ENCODE measurements at regions not wholly inside any gene's neighbourhood (a gene's known extent, or its start where the extent isn't known, plus 50 kb on each side); places are given as distances from the start of the nearest gene placed in this dataset.

GRCh38 chr9:80797831-80798688 lies 891.3 kb downstream of the TLE1 start:
- CTCF ChIA-PET: no interaction called here
- no peak overlapping the region for H3K4me3 ChIP-seq (ENCODE audit: low read depth, low read length)
- POLR2A ChIA-PET: interaction anchor here (0.7 kb wide), 1 partner anchor 1808 kb away, joined by 4 read pairs; no protein-coding TSS in a partner anchor
- no peak for DNase-seq (ENCODE audit: low read depth, low spot score)
- no peak for TF ChIP-seq CTCF (IDR thresholded peaks at IDR 0.05; ENCODE audit: insufficient read depth, low read length, missing control alignments)

- no peak for TF ChIP-seq CTCF (IDR thresholded peaks at IDR 0.05; ENCODE audit: insufficient read depth, low read length, missing control alignments)
- DNase-seq (ENCODE audit: low read depth, low spot score): no peak
- POLR2A ChIA-PET: interaction anchor here (0.7 kb wide), 1 partner anchor 1809 kb away, joined by 4 read pairs; no protein-coding TSS in a partner anchor
- no peak overlapping the region for H3K4me3 ChIP-seq (ENCODE audit: low read depth, low read length)
- CTCF ChIA-PET: no interaction called here
These were observed 892.1 kb downstream of the TLE1 start for GRCh38 chr9:80797101-80797829.

GRCh38 chr9:80796632-80797031 lies 892.7 kb downstream of the TLE1 start:
- CTCF ChIA-PET: no interaction called here

GRCh38 chr9:80794197-80794596 lies 895.1 kb downstream of the TLE1 start:
- TF ChIP-seq CTCF (IDR thresholded peaks at IDR 0.05; ENCODE audit: insufficient read depth, low read length, missing control alignments): no peak
- H3K4me3 ChIP-seq (ENCODE audit: low read depth, low read length): no peak overlapping the region
- ChIA-PET CTCF (no interaction called here), POLR2A (no interaction called here)
- no peak for DNase-seq (ENCODE audit: low read depth, low spot score)

More at GRCh38 chr9:80796632-80797031, 892.7 kb downstream of the TLE1 start:
- POLR2A ChIA-PET: no interaction called here
- TF ChIP-seq CTCF (IDR thresholded peaks at IDR 0.05; ENCODE audit: insufficient read depth, low read length, missing control alignments): no peak
- DNase-seq (ENCODE audit: low read depth, low spot score): no peak
- H3K4me3 ChIP-seq (ENCODE audit: low read depth, low read length): no peak overlapping the region

- CTCF ChIA-PET: no interaction called here
- POLR2A ChIA-PET: no interaction called here
These were observed 895.6 kb downstream of the TLE1 start for GRCh38 chr9:80793706-80794105.

More at GRCh38 chr9:80793706-80794105, 895.6 kb downstream of the TLE1 start:
- TF ChIP-seq CTCF (IDR thresholded peaks at IDR 0.05; ENCODE audit: insufficient read depth, low read length, missing control alignments): no peak
- no peak overlapping the region for H3K4me3 ChIP-seq (ENCODE audit: low read depth, low read length)
- DNase-seq (ENCODE audit: low read depth, low spot score): no peak
